Neural cell (in vitro differentiated cells): ENCODE measurements at regions not wholly inside any gene's neighbourhood (a gene's known extent, or its start where the extent isn't known, plus 50 kb on each side); places are given as distances from the start of the nearest gene placed in this dataset.

Experiments
- H2AFZ ChIP-seq: fragments of 200-600, 300-800 bp; sonication (generic), shearing (Covaris generic); 2 replicates; pipeline ENCODE4 v1.6.0; 2014; ENCODE audit warnings: low read depth, mild to moderate bottlenecking, antibody characterized with exemption, low read length, moderate library complexity
- H3F3A ChIP-seq: fragments of 200-600 bp; shearing (Covaris generic); 2 replicates; pipeline ENCODE4 v1.6.1; 2016; ENCODE audit warnings: mild to moderate bottlenecking, moderate library complexity, mixed read lengths, antibody characterized with exemption, low read length; ENCODE audit not compliant: insufficient read depth, poor library complexity, severe bottlenecking
- H3K27ac ChIP-seq: fragments of 200-600, 300-800 bp; sonication (generic), shearing (Covaris generic); 2 replicates; pipeline ENCODE4 v1.5.1; 2014; ENCODE audit warnings: mild to moderate bottlenecking, low read length, moderate library complexity
- H3K27me3 ChIP-seq: fragments of 300-800, 200-600 bp; sonication (generic), shearing (Covaris generic); 2 replicates; pipeline ENCODE4 v1.6.0; 2014; ENCODE audit warnings: mild to moderate bottlenecking, low read depth, low read length, moderate library complexity; ENCODE audit not compliant: insufficient read depth
- H3K36me3 ChIP-seq: fragments of 300-800, 200-600 bp; sonication (generic), shearing (Covaris generic); 2 replicates; pipeline ENCODE4 v1.5.1; 2014; ENCODE audit warnings: mild to moderate bottlenecking, antibody characterized with exemption, low read length, moderate library complexity; ENCODE audit not compliant: insufficient read depth
- H3K4me2 ChIP-seq: fragments of 300-800, 200-600 bp; sonication (generic), shearing (Covaris generic); 2 replicates; pipeline ENCODE4 v1.6.0; 2014; ENCODE audit warnings: mild to moderate bottlenecking, low read length
- H3K4me3 ChIP-seq: fragments of 300-800, 200-600 bp; sonication (generic), shearing (Covaris generic); 2 replicates; pipeline ENCODE4 v1.5.1; 2014; ENCODE audit warnings: mild to moderate bottlenecking, low read length, moderate library complexity
- H3K79me2 ChIP-seq: fragments of 200-600 bp; shearing (Covaris generic); replicated peaks from 2 replicates; pipeline ENCODE4 v1.6.0; 2014; ENCODE audit warnings: mild to moderate bottlenecking, low read length, moderate library complexity; ENCODE audit not compliant: insufficient read depth
- H3K9ac ChIP-seq: fragments of 300-800, 200-600 bp; sonication (generic), shearing (Covaris generic); 2 replicates; pipeline ENCODE4 v1.6.1; 2016; ENCODE audit warnings: mild to moderate bottlenecking, low read length, mixed read lengths
- H3K9me2 ChIP-seq: fragments of 200-600 bp; shearing (Covaris generic); 2 replicates; pipeline ENCODE4 v1.6.1; 2016; ENCODE audit warnings: mild to moderate bottlenecking, low read length, mixed read lengths; ENCODE audit not compliant: insufficient read depth
- H3K9me3 ChIP-seq: fragments of 200-600, 300-800 bp; sonication (generic), shearing (Covaris generic); 2 replicates; pipeline ENCODE4 v1.6.1; 2016; ENCODE audit warnings: mild to moderate bottlenecking, mixed run types, low read length, moderate library complexity, mixed read lengths
- H4K20me1 ChIP-seq: fragments of 200-600 bp; shearing (Covaris generic); 2 replicates; pipeline ENCODE4 v1.6.1; 2016; ENCODE audit warnings: mild to moderate bottlenecking, mixed run types; ENCODE audit not compliant: insufficient read depth
- EP300 ChIP-seq: fragments of 450-650 bp; conservative IDR thresholded peaks from 2 replicates; pipeline ENCODE4 v1.6.1; 2014; ENCODE audit warnings: antibody characterized with exemption, mild to moderate bottlenecking, moderate library complexity; ENCODE audit not compliant: poor library complexity, severe bottlenecking
- EZH2 ChIP-seq: fragments of 200-600, 300-800 bp; shearing (Covaris generic), sonication (generic); IDR thresholded peaks from 2 replicates; pipeline ENCODE4 v1.6.1; 2014; ENCODE audit warnings: antibody characterized with exemption, low read length, borderline replicate concordance, mild to moderate bottlenecking; ENCODE audit not compliant: insufficient read depth, poor library complexity, severe bottlenecking
- MXI1 ChIP-seq: fragments of 450-650 bp; conservative IDR thresholded peaks from 2 replicates; pipeline ENCODE4 v1.6.1; 2014; ENCODE audit warnings: antibody characterized with exemption, mild to moderate bottlenecking; ENCODE audit not compliant: poor library complexity, severe bottlenecking
- POLR2AphosphoS5 ChIP-seq: IDR thresholded peaks from 2 replicates; pipeline ENCODE4 v1.6.1; 2012
- RAD21 ChIP-seq: fragments of 450-650 bp; conservative IDR thresholded peaks from 2 replicates; pipeline ENCODE4 v1.6.1; 2014; ENCODE audit warnings: antibody characterized with exemption, mild to moderate bottlenecking, moderate library complexity
- TAF1 ChIP-seq: IDR thresholded peaks from 2 replicates; pipeline ENCODE4 v1.6.1; 2012; ENCODE audit warnings: low read depth
- TF ChIP-seq, protein P1 (sequence below): fragments of 450-650 bp; IDR thresholded peaks from 2 replicates; pipeline ENCODE4 v1.5.1; 2014; ENCODE audit warnings: antibody characterized with exemption, mild to moderate bottlenecking, moderate library complexity; ENCODE audit not compliant: poor library complexity, severe bottlenecking
- TF ChIP-seq, protein P2 (sequence below): IDR thresholded peaks from 2 replicates; pipeline ENCODE4 v1.6.1; 2012; ENCODE audit warnings: borderline replicate concordance

DNA sequence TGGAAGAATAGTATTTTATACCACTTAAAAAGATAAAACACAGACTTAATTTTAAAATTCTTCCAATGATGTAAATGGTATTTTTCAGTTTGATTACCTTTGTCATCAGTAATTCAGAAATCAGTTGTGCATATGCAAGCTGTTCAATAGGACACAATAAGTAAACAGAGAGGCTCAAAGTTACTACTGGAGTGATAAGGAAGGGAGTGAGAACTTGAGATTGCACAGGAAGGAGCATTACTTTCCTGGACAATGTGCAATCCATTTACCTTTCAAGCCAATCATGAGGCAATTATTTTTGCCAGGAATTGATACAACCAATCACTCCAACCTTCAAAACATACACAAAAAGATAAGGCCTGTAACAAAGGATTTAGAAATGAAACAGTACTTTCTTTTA is 1024.3 kb downstream of the RAPGEF2 start:
- H4K20me1 ChIP-seq, result no peaks in the 10 kb centered on the region
- no peaks in the 10 kb centered on the region for H3K9me3 ChIP-seq
- no peak overlapping the region for H3K9ac ChIP-seq
- H3K27me3 ChIP-seq, result no peaks in the 10 kb centered on the region
- no peaks in the 10 kb centered on the region for H3K36me3 ChIP-seq
- H3F3A ChIP-seq, result no peaks in the 10 kb centered on the region
- no peaks in the 10 kb centered on the region for H3K9me2 ChIP-seq
- no peak overlapping the region for H3K4me2 ChIP-seq
- no peak overlapping the region for H3K27ac ChIP-seq
- H3K4me3 ChIP-seq, result no peak overlapping the region
- H2AFZ ChIP-seq, result no peak overlapping the region
- TF ChIP-seq EP300 (no peak), POLR2AphosphoS5 (no peak), MXI1 (no peak), RAD21 (no peak)
- TF ChIP-seq, protein P1, sequence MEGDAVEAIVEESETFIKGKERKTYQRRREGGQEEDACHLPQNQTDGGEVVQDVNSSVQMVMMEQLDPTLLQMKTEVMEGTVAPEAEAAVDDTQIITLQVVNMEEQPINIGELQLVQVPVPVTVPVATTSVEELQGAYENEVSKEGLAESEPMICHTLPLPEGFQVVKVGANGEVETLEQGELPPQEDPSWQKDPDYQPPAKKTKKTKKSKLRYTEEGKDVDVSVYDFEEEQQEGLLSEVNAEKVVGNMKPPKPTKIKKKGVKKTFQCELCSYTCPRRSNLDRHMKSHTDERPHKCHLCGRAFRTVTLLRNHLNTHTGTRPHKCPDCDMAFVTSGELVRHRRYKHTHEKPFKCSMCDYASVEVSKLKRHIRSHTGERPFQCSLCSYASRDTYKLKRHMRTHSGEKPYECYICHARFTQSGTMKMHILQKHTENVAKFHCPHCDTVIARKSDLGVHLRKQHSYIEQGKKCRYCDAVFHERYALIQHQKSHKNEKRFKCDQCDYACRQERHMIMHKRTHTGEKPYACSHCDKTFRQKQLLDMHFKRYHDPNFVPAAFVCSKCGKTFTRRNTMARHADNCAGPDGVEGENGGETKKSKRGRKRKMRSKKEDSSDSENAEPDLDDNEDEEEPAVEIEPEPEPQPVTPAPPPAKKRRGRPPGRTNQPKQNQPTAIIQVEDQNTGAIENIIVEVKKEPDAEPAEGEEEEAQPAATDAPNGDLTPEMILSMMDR, result no peak
- TF ChIP-seq, protein P2, sequence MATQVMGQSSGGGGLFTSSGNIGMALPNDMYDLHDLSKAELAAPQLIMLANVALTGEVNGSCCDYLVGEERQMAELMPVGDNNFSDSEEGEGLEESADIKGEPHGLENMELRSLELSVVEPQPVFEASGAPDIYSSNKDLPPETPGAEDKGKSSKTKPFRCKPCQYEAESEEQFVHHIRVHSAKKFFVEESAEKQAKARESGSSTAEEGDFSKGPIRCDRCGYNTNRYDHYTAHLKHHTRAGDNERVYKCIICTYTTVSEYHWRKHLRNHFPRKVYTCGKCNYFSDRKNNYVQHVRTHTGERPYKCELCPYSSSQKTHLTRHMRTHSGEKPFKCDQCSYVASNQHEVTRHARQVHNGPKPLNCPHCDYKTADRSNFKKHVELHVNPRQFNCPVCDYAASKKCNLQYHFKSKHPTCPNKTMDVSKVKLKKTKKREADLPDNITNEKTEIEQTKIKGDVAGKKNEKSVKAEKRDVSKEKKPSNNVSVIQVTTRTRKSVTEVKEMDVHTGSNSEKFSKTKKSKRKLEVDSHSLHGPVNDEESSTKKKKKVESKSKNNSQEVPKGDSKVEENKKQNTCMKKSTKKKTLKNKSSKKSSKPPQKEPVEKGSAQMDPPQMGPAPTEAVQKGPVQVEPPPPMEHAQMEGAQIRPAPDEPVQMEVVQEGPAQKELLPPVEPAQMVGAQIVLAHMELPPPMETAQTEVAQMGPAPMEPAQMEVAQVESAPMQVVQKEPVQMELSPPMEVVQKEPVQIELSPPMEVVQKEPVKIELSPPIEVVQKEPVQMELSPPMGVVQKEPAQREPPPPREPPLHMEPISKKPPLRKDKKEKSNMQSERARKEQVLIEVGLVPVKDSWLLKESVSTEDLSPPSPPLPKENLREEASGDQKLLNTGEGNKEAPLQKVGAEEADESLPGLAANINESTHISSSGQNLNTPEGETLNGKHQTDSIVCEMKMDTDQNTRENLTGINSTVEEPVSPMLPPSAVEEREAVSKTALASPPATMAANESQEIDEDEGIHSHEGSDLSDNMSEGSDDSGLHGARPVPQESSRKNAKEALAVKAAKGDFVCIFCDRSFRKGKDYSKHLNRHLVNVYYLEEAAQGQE, result no peak
- no peaks in the 10 kb centered on the region for H3K79me2 ChIP-seq

DNA sequence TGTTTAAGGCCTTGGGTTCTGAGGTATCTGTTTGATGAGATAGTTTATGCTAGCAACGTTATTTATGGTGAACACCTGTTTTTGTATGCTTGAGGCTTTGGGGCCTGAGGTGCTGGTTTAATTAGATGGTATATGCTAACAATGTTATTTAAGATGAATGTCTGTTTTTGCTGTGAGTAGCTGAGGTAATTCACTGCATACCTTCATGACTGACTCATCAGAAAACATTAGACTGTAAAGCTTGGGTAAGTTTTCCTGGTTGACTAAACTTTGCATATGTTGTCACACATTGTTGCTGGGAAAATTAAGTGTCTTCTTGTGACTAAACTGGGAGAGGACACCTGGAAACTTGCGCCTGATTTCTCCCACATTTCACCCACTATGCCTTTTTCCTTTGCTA is 1026.6 kb downstream of the RAPGEF2 start:
- H2AFZ ChIP-seq, result no peak overlapping the region
- H3K4me3 ChIP-seq, result no peak overlapping the region
- H3K4me2 ChIP-seq, result no peak overlapping the region
- no peaks in the 10 kb centered on the region for H3K79me2 ChIP-seq
- H3K27me3 ChIP-seq, result no peaks in the 10 kb centered on the region
- H3K9me3 ChIP-seq, result no peaks in the 10 kb centered on the region
- H3K9ac ChIP-seq, result no peak overlapping the region
- no peak overlapping the region for H3K27ac ChIP-seq
- H4K20me1 ChIP-seq, result no peaks in the 10 kb centered on the region
- no peaks in the 10 kb centered on the region for H3K36me3 ChIP-seq
- TF ChIP-seq, protein P1, result no peak
- TF ChIP-seq EZH2 (no peak), MXI1 (no peak), RAD21 (no peak), EP300 (no peak), TAF1 (no peak)
- H3F3A ChIP-seq, result no peaks in the 10 kb centered on the region
- no peaks in the 10 kb centered on the region for H3K9me2 ChIP-seq
